ENCODE measurements at regions not wholly inside any gene's neighbourhood (a gene's known extent, or its start where the extent isn't known, plus 50 kb on each side); places are given as distances from the start of the nearest gene placed in this dataset.

DNA sequence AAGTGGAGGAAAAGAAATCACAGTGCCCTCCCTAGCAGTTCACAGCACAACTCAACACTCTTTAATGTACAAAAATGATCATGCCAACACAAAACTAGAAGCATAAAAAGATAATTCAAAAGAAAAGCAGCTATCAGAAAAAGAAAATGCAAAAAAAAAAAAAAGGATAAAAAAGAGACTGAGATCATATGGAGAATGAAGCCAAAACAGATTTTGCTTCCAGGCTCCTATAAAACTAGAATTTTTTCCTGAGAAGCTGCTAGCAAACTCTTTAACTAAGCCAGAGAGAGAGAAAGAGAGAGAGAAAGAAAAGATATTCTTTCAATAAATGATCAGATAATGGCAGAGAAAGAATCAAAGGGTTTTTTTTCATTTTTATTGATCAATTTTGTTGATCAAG, 288.0 kb upstream of the ANKRD30A start:
- TF ChIP-seq, protein P1, sequence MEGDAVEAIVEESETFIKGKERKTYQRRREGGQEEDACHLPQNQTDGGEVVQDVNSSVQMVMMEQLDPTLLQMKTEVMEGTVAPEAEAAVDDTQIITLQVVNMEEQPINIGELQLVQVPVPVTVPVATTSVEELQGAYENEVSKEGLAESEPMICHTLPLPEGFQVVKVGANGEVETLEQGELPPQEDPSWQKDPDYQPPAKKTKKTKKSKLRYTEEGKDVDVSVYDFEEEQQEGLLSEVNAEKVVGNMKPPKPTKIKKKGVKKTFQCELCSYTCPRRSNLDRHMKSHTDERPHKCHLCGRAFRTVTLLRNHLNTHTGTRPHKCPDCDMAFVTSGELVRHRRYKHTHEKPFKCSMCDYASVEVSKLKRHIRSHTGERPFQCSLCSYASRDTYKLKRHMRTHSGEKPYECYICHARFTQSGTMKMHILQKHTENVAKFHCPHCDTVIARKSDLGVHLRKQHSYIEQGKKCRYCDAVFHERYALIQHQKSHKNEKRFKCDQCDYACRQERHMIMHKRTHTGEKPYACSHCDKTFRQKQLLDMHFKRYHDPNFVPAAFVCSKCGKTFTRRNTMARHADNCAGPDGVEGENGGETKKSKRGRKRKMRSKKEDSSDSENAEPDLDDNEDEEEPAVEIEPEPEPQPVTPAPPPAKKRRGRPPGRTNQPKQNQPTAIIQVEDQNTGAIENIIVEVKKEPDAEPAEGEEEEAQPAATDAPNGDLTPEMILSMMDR (IDR thresholded peaks at IDR 0.05): no peak
- TF ChIP-seq EP300 (IDR thresholded peaks at IDR 0.05): no peak
- no peak for TF ChIP-seq POLR2A (IDR thresholded peaks at IDR 0.05)
